ENCODE measurements at regions not wholly inside any gene's neighbourhood (a gene's known extent, or its start where the extent isn't known, plus 50 kb on each side); places are given as distances from the start of the nearest gene placed in this dataset.

DNA sequence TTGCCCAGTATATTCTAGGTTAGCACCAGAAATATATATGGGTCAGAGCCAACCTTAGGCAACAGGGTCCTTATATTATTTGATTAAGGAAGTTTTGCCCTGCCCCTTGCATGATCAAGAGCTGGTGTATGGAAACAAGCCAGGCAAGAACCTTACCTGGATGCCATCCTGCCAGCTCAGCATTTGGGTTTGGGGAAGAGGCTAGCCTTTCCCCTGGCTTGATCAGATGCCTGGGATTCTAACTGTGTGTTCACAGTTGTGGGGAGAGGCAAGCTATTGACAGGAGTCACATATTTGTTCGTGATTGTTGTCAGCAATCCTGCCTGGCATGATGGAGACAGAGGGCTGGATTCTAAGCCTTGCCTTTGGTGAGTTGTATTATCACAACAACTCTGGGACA is 260.0 kb upstream of the DACH1 start:
- no peaks in the 10 kb centered on the region for H3K4me1 Mint-ChIP-seq
- H3K9me3 Mint-ChIP-seq: no peaks in the 10 kb centered on the region
- intact Hi-C loops (cut with micrococcal nuclease): no loop called here
- ATAC-seq (ENCODE audit: low read depth) (no peak), DNase-seq (no peak)
- ChIA-PET POLR2A (no interaction called here), CTCF (no interaction called here)
- no peaks in the 10 kb centered on the region for H3K27me3 Mint-ChIP-seq
- H3K36me3 Mint-ChIP-seq (ENCODE audit: low read depth): no peaks in the 10 kb centered on the region
- TF ChIP-seq, protein P1, sequence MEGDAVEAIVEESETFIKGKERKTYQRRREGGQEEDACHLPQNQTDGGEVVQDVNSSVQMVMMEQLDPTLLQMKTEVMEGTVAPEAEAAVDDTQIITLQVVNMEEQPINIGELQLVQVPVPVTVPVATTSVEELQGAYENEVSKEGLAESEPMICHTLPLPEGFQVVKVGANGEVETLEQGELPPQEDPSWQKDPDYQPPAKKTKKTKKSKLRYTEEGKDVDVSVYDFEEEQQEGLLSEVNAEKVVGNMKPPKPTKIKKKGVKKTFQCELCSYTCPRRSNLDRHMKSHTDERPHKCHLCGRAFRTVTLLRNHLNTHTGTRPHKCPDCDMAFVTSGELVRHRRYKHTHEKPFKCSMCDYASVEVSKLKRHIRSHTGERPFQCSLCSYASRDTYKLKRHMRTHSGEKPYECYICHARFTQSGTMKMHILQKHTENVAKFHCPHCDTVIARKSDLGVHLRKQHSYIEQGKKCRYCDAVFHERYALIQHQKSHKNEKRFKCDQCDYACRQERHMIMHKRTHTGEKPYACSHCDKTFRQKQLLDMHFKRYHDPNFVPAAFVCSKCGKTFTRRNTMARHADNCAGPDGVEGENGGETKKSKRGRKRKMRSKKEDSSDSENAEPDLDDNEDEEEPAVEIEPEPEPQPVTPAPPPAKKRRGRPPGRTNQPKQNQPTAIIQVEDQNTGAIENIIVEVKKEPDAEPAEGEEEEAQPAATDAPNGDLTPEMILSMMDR (IDR thresholded peaks at IDR 0.05): no peak
- H3K4me3 Mint-ChIP-seq: no peak overlapping the region
- H3K27ac Mint-ChIP-seq: no peak overlapping the region

DNA sequence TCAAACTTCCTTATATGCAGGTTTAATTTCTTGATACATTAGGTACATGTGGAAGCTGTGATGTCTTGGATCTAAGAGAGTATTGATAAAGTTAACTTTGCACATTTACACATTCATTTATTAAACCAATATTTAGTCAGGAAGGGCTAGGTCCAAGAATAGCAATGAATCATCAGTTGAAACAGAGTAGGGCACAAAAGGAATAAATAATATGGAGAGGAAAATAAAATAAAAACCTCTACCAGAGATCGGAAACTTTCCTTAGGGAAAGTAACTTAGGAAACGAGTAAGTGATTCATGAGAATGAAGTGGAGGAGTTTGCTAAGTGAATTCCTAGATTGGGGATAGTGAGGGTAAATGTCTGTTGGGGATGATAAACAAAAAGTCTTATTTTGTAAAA is 259.4 kb upstream of the DACH1 start:
- no peak for ATAC-seq (ENCODE audit: low read depth)
- CTCF ChIA-PET: no interaction called here

DNA sequence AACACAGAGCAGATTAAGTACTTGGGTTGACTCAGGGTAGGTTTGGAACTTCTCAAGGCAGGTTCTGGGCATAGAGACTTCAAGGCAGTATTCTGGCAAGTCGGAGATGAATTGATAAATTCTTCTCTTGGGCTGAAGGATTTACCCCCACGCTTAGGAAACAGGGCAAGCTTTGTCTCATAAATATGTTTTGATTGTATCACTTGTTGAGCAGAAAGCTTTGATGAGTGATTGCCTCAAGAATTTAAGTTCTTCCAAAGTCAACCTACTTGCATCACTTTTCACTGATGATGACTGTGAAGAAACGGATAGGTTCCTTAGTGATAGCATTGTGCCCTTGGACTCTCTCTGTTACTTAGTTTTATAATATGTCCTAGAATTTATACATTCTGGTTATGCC is 258.6 kb upstream of the DACH1 start:
- TF ChIP-seq, protein P1 (IDR thresholded peaks at IDR 0.05): no peak
- H3K27ac Mint-ChIP-seq: no peak overlapping the region
- intact Hi-C loops (cut with micrococcal nuclease): no loop called here
- ChIA-PET POLR2A (no interaction called here), CTCF (no interaction called here)
- no peaks in the 10 kb centered on the region for H3K27me3 Mint-ChIP-seq
- H3K36me3 Mint-ChIP-seq (ENCODE audit: low read depth): no peaks in the 10 kb centered on the region
- DNase-seq (no peak), ATAC-seq (ENCODE audit: low read depth) (no peak)
- no peaks in the 10 kb centered on the region for H3K4me1 Mint-ChIP-seq
- H3K4me3 Mint-ChIP-seq: no peak overlapping the region
- no peaks in the 10 kb centered on the region for H3K9me3 Mint-ChIP-seq

More for the DNA sequence above, 259.4 kb upstream of the DACH1 start:
- Mint-ChIP-seq H3K4me3 (no peak overlapping the region), H3K27ac (no peak overlapping the region), H3K4me1 (no peaks in the 10 kb centered on the region), H3K27me3 (no peaks in the 10 kb centered on the region), H3K36me3 (ENCODE audit: low read depth) (no peaks in the 10 kb centered on the region), H3K9me3 (no peaks in the 10 kb centered on the region)
- intact Hi-C loops (cut with micrococcal nuclease): no loop called here
- POLR2A ChIA-PET: no interaction called here
- TF ChIP-seq, protein P1 (IDR thresholded peaks at IDR 0.05): no peak
- DNase-seq: no peak

DNA sequence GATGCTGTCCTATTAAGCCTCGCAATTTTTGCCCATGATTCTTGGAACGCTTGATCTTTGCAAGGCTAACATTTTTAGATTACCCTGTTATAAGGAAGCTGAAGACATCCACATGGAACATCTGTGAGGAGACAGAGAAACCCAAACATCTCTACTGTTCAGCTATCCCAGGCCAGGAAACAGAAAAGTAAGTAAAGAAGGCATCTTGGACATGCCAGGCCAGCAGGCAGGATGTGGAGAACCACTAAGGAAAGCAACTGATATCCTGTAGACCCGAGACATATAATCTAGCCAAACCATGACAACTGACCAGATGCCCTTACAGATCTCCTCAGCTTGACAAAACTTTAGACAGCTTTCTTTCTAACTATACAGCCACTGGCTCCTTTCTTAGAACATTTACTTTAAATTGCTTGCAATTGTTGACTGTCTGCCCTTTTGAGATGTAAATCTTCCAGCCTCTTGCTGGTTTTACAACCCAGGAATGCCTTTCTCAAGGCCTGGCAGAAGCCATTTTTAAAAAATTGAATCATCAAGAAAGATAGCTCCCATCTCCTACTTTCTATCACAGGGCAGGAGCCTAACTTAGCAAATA is 255.8 kb upstream of the DACH1 start:
- POLR2A ChIA-PET: no interaction called here
- TF ChIP-seq, protein P1 (IDR thresholded peaks at IDR 0.05): no peak
- no peak overlapping the region for H3K4me3 Mint-ChIP-seq

DNA sequence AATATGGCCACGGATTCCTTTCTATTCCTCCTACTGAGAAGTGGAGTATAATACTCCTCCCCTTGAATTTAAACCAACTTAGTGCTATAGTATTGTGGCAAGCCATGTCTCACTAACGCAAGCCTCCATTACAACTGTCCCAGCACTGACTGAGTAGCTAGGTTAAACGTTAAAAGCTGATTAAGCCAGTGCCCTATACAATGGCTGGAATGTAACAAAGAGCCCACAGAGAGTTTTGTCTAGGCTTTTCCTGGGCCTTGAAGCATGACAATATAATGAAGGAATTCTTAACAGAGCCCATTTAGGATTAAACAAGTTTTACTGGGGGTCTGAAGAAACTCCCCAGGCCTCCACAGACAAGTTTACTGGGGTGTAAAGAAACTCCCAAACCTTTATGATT is 254.5 kb upstream of the DACH1 start:
- DNase-seq: no peak
- CTCF ChIA-PET: no interaction called here
- no peak overlapping the region for H3K27ac Mint-ChIP-seq
- no peaks in the 10 kb centered on the region for H3K27me3 Mint-ChIP-seq
- POLR2A ChIA-PET: no interaction called here
- H3K4me3 Mint-ChIP-seq: no peak overlapping the region
- intact Hi-C loops (cut with micrococcal nuclease): no loop called here
- H3K9me3 Mint-ChIP-seq: no peaks in the 10 kb centered on the region
- TF ChIP-seq, protein P1 (IDR thresholded peaks at IDR 0.05): no peak
- ATAC-seq (ENCODE audit: low read depth): no peak
- H3K36me3 Mint-ChIP-seq (ENCODE audit: low read depth): no peaks in the 10 kb centered on the region
- H3K4me1 Mint-ChIP-seq: no peaks in the 10 kb centered on the region

More for the DNA sequence above, 255.8 kb upstream of the DACH1 start:
- no peaks in the 10 kb centered on the region for H3K9me3 Mint-ChIP-seq
- CTCF ChIA-PET: no interaction called here
- intact Hi-C loops (cut with micrococcal nuclease): no loop called here
- H3K4me1 Mint-ChIP-seq: no peaks in the 10 kb centered on the region
- no peak for DNase-seq
- ATAC-seq (ENCODE audit: low read depth): no peak
- no peaks in the 10 kb centered on the region for H3K27me3 Mint-ChIP-seq
- H3K36me3 Mint-ChIP-seq (ENCODE audit: low read depth): no peaks in the 10 kb centered on the region
- no peak overlapping the region for H3K27ac Mint-ChIP-seq

Data from activated B cell treated with CpG ODN at 0.5 μM for 24 hours (primary cell).